H1 (cell line): ENCODE measurements at regions not wholly inside any gene's neighbourhood (a gene's known extent, or its start where the extent isn't known, plus 50 kb on each side); places are given as distances from the start of the nearest gene placed in this dataset.

Source experiments
- CTCF ChIA-PET: fragments of 300-600 bp; sonication (Branson Sonifier 250); formaldehyde crosslinking; loops from one replicate; lab custom pipeline; 2021; ENCODE audit not compliant: partially characterized antibody; lab: Charles Lee
- POLR2A ChIA-PET: fragments of 300-600 bp; sonication (Branson Sonifier 250); formaldehyde crosslinking; loops from one replicate; lab custom pipeline; 2021; ENCODE audit warnings: inconsistent platforms; ENCODE audit not compliant: partially characterized antibody; lab: Charles Lee
- DNase-seq, 2 experiments: peaks; one replicate each; pipeline versions ENCODE4 v3.0.0 to v3.0.0-alpha.2; 2010 to 2022; ENCODE audit warnings: low spot score in 2 of 2, low read depth in 1 of 2, mixed read lengths in 1 of 2
- FAIRE-seq: peaks from 2 replicates; lab custom pipeline; 2011; peaks lifted over from hg19 to GRCh38; lab: Jason Lieb, UNC
- H2AFZ ChIP-seq: 2 replicates; pipeline ENCODE4 v1.8.1; 2012; ENCODE audit warnings: low read length, inconsistent platforms
- H2AK5ac ChIP-seq: 2 replicates; pipeline ENCODE4 v1.6.1; 2013; ENCODE audit warnings: low read depth, low read length
- H2BK120ac ChIP-seq: replicated peaks from 2 replicates; pipeline ENCODE3; 2013; ENCODE audit warnings: low read depth, low read length, inconsistent platforms
- H2BK12ac ChIP-seq: 2 replicates; pipeline ENCODE4 v1.6.1; 2013; ENCODE audit warnings: low read depth, low read length
- H2BK15ac ChIP-seq: 2 replicates; pipeline ENCODE4 v1.6.1; 2013; ENCODE audit warnings: low read length
- H2BK20ac ChIP-seq: 2 replicates; pipeline ENCODE4 v1.6.1; 2013; ENCODE audit warnings: low read length
- H2BK5ac ChIP-seq: 2 replicates; pipeline ENCODE4 v1.6.1; 2013; ENCODE audit warnings: low read depth, low read length
- H3K14ac ChIP-seq: 2 replicates; pipeline ENCODE4 v1.6.1; 2013; ENCODE audit warnings: inconsistent platforms; ENCODE audit not compliant: insufficient read length
- H3K18ac ChIP-seq: 2 replicates; pipeline ENCODE4 v1.6.1; 2013; ENCODE audit warnings: low read length; ENCODE audit errors: extremely low read depth
- H3K23ac ChIP-seq: 2 replicates; pipeline ENCODE4 v1.6.1; 2013; ENCODE audit warnings: inconsistent platforms; ENCODE audit not compliant: insufficient read length
- H3K23me2 ChIP-seq: 2 replicates; pipeline ENCODE4 v1.6.1; 2013; ENCODE audit warnings: low read depth, low read length
- H3K27ac ChIP-seq: 2 replicates; pipeline ENCODE4 v1.6.1; 2011; ENCODE audit warnings: low read depth, low read length, inconsistent platforms
- H3K27me3 ChIP-seq, 4 experiments: replicated peaks in 1 of 4; 1 replicate in 1 of 4; 2 replicates in 3 of 4; pipeline versions ENCODE4 v1.6.1 to v1.8.1; 2011 to 2013; ENCODE audit warnings: low read length in 3 of 4, mild to moderate bottlenecking in 3 of 4, inconsistent platforms in 2 of 4, mixed read lengths in 2 of 4, moderate library complexity in 1 of 4; ENCODE audit not compliant: control insufficient read depth in 3 of 4, insufficient read depth in 3 of 4; ENCODE audit errors: extremely low read depth in 1 of 4
- H3K36me3 ChIP-seq, 4 experiments: 2 replicates each; pipeline versions ENCODE4 v1.6.1 to v1.8.1; 2011 to 2013; ENCODE audit warnings: mild to moderate bottlenecking in 4 of 4, low read length in 3 of 4, moderate library complexity in 2 of 4, control low read depth in 1 of 4, inconsistent platforms in 1 of 4; ENCODE audit not compliant: insufficient read depth in 4 of 4, control insufficient read depth in 2 of 4
- H3K4ac ChIP-seq: replicated peaks from 2 replicates; pipeline ENCODE3; 2013; ENCODE audit warnings: low read length, low read depth, mixed read lengths, inconsistent platforms; ENCODE audit not compliant: insufficient read length
- H3K4me1 ChIP-seq, 4 experiments: replicated peaks in 1 of 4; 1 replicate in 1 of 4; 2 replicates in 3 of 4; pipeline versions ENCODE4 v1.6.1 to v1.8.1; 2011 to 2013; ENCODE audit warnings: low read length in 3 of 4, inconsistent platforms in 2 of 4, mixed read lengths in 1 of 4; ENCODE audit not compliant: insufficient read depth in 4 of 4, control insufficient read depth in 3 of 4
- H3K4me2 ChIP-seq, 2 experiments: 2 replicates each; pipeline versions ENCODE4 v1.6.1 to v1.8.1; 2011 to 2013; ENCODE audit warnings: low read depth in 2 of 2, low read length in 2 of 2, control low read depth in 1 of 2, inconsistent platforms in 1 of 2, mild to moderate bottlenecking in 1 of 2; ENCODE audit not compliant: insufficient read depth in 1 of 2
- H3K4me3 ChIP-seq, 4 experiments: fragments of 200-600, 300-600 bp in 1 of 4; sonication (generic), shearing (Covaris generic), sonication (Bioruptor Twin) in 1 of 4; 2 replicates each; pipeline versions ENCODE4 v1.5.1 to v1.8.1; 2011 to 2016; ENCODE audit warnings: low read length in 4 of 4, low read depth in 3 of 4, control low read depth in 2 of 4, inconsistent platforms in 2 of 4, mild to moderate bottlenecking in 2 of 4, mixed read lengths in 1 of 4, moderate library complexity in 1 of 4; ENCODE audit not compliant: insufficient read depth in 2 of 4; ENCODE audit errors: extremely low read depth in 1 of 4
- H3K56ac ChIP-seq: replicated peaks from 2 replicates; pipeline ENCODE3; 2013; ENCODE audit warnings: low read depth, mild to moderate bottlenecking, mixed read lengths, low read length, inconsistent platforms; ENCODE audit not compliant: insufficient read length
- H3K79me1 ChIP-seq: 2 replicates; pipeline ENCODE4 v1.6.1; 2013; ENCODE audit warnings: low read depth, low read length, control low read depth
- H3K79me2 ChIP-seq, 2 experiments: 2 replicates each; pipeline versions ENCODE4 v1.6.1 to v1.8.1; 2012 to 2013; ENCODE audit warnings: low read length in 2 of 2, mild to moderate bottlenecking in 2 of 2, inconsistent platforms in 1 of 2; ENCODE audit not compliant: insufficient read depth in 2 of 2, control insufficient read depth in 1 of 2
- H3K9ac ChIP-seq, 4 experiments: replicated peaks in 1 of 4; 1 replicate in 1 of 4; 2 replicates in 3 of 4; pipeline versions ENCODE4 v1.6.1 to v1.8.1; 2011 to 2013; ENCODE audit warnings: low read depth in 3 of 4, low read length in 3 of 4, control low read depth in 2 of 4, mild to moderate bottlenecking in 2 of 4, moderate library complexity in 2 of 4, inconsistent platforms in 1 of 4; ENCODE audit errors: extremely low read depth in 1 of 4
- H3K9me3 ChIP-seq, 2 experiments: 2 replicates each; pipeline versions ENCODE4 v1.6.1 to v1.8.1; 2012 to 2013; ENCODE audit warnings: mild to moderate bottlenecking in 2 of 2, moderate library complexity in 2 of 2, control low read depth in 1 of 2, inconsistent platforms in 1 of 2, low read depth in 1 of 2, low read length in 1 of 2, mixed read lengths in 1 of 2; ENCODE audit not compliant: insufficient read depth in 2 of 2
- H4K20me1 ChIP-seq, 2 experiments: replicated peaks in 1 of 2; 2 replicates each; pipeline versions ENCODE3 to v1.8.1; 2011 to 2013; ENCODE audit warnings: inconsistent platforms in 2 of 2, low read length in 2 of 2, mild to moderate bottlenecking in 1 of 2; ENCODE audit not compliant: insufficient read depth in 2 of 2, control insufficient read depth in 1 of 2
- H4K5ac ChIP-seq: 2 replicates; pipeline ENCODE4 v1.6.1; 2013; ENCODE audit warnings: low read length, low read depth, mixed read lengths, inconsistent platforms; ENCODE audit not compliant: insufficient read length
- H4K8ac ChIP-seq: 2 replicates; pipeline ENCODE4 v1.8.0; 2013; ENCODE audit warnings: mild to moderate bottlenecking, moderate library complexity, low read length, inconsistent platforms; ENCODE audit not compliant: insufficient read depth; ENCODE audit errors: extremely low read depth
- H4K91ac ChIP-seq: replicated peaks from 2 replicates; pipeline ENCODE3; 2013; ENCODE audit warnings: low read length, mixed read lengths, inconsistent platforms; ENCODE audit not compliant: insufficient read length
- ATF2 ChIP-seq: IDR thresholded peaks from 2 replicates; pipeline ENCODE4 v1.6.1; 2012; ENCODE audit warnings: low read length, inconsistent platforms
- BRCA1 ChIP-seq: IDR thresholded peaks from 2 replicates; pipeline ENCODE4 v1.6.1; 2012; ENCODE audit warnings: low read depth, low read length, improper control_type of control experiment
- CBX5 ChIP-seq: fragments of 300-800, 300-1000 bp; sonication (generic); IDR thresholded peaks from 2 replicates; pipeline ENCODE4 v1.7.1; 2016; ENCODE audit warnings: antibody characterized with exemption, low read length, low read depth
- CEBPB ChIP-seq: IDR thresholded peaks from 2 replicates; pipeline ENCODE4 v1.6.1; 2012; ENCODE audit warnings: low read depth, low read length
- CTBP2 ChIP-seq: IDR thresholded peaks from 2 replicates; pipeline ENCODE4 v1.7.0; 2011; ENCODE audit warnings: borderline replicate concordance, mild to moderate bottlenecking, moderate library complexity, mixed read lengths, low read length; ENCODE audit not compliant: insufficient read depth, insufficient read length
- KDM5A ChIP-seq: fragments of 200-600 bp; IDR thresholded peaks from 2 replicates; pipeline ENCODE4 v1.7.1; 2012; ENCODE audit warnings: mild to moderate bottlenecking, low read length, inconsistent platforms, mixed read lengths
- RBBP5 ChIP-seq: IDR thresholded peaks from 2 replicates; pipeline ENCODE4 v1.7.1; 2012; ENCODE audit warnings: low read depth, mild to moderate bottlenecking, inconsistent platforms, low read length, moderate library complexity, borderline replicate concordance
- SAP30 ChIP-seq: fragments of 300-600 bp; sonication (generic); IDR thresholded peaks from 2 replicates; pipeline ENCODE4 v1.7.1; 2012; ENCODE audit warnings: low read length, moderate library complexity, mild to moderate bottlenecking, inconsistent platforms; ENCODE audit not compliant: insufficient read depth, insufficient replicate concordance
- SIN3A ChIP-seq, 2 experiments: IDR thresholded peaks in 1 of 2; conservative IDR thresholded peaks in 1 of 2; 2 replicates each; pipeline ENCODE4 v1.6.1; 2011 to 2012; ENCODE audit warnings: low read length in 2 of 2, improper control_type of control experiment in 1 of 2, low read depth in 1 of 2, mild to moderate bottlenecking in 1 of 2
- SP1 ChIP-seq: IDR thresholded peaks from 2 replicates; pipeline ENCODE4 v1.6.1; 2011; ENCODE audit warnings: low read depth, low read length
- whole genome bisulfite sequencing, 2 experiments: shearing (Covaris generic) in 1 of 2; methylation state at CpG; one replicate each; pipeline versions ENCODE4 v1.1.6 to v1.1.7; 2013 to 2015; ENCODE audit warnings: low lambda C conversion rate in 2 of 2, mixed read lengths in 2 of 2, inconsistent platforms in 1 of 2, low coverage in 1 of 2, missing lambda C conversion rate in 1 of 2; ENCODE audit not compliant: insufficient replicate concordance in 2 of 2, insufficient coverage in 1 of 2, insufficient read length in 1 of 2; ENCODE audit errors: extremely low coverage in 1 of 2, missing lambda C conversion rate in 1 of 2; 5-methylcytosine and 5-hydroxymethylcytosine counted together

- ChIA-PET CTCF (interaction anchor here (0.6 to 4.5 kb wide), 6 partner anchors 8 to 1285 kb away, joined by 3 to 13 read pairs (median 3); no protein-coding TSS in a partner anchor), POLR2A (no interaction called here)
- Histone ChIP-seq H3K4me2 (no peak overlapping the region), H3K36me3 (no peaks in the 10 kb centered on the region), H3K79me2 (no peaks in the 10 kb centered on the region), H4K8ac (no peak overlapping the region), H3K23me2 (no peaks in the 10 kb centered on the region), H2BK5ac (no peak overlapping the region), H2BK12ac (no peak overlapping the region), H3K14ac (no peak overlapping the region), H2AFZ (no peak overlapping the region), H3K18ac (no peak overlapping the region), H3K27me3 (no peaks in the 10 kb centered on the region), H2BK15ac (no peak overlapping the region), H3K23ac (no peak overlapping the region), H2AK5ac (no peak overlapping the region), H3K4ac (no peak overlapping the region), H2BK20ac (no peak overlapping the region), H2BK120ac (no peak overlapping the region), H3K27ac (no peak overlapping the region), H3K4me1 (peaks cover 0 to 4% (median 3%) of the 10 kb centered on the region in 4 experiments; a peak in 4 of 7 replicates), H3K9me3 (no peaks in the 10 kb centered on the region), H3K56ac (no peak overlapping the region), H4K91ac (no peak overlapping the region), H4K20me1 (no peaks in the 10 kb centered on the region), H4K5ac (no peak overlapping the region), H3K9ac (no peak overlapping the region), H3K79me1 (no peaks in the 10 kb centered on the region), H3K4me3 (no peak overlapping the region)
- 96% methylated on average over 4 of the region's 4 CpGs; no CpG with 5 or more reads in 1 of the 2 experiments for WGBS, 2 experiments
- no peak for DNase-seq
- FAIRE-seq, result no peak
- TF ChIP-seq ATF2 (no peak), BRCA1 (no peak), CEBPB (no peak), CTBP2 (no peak), SIN3A (conservative IDR thresholded peaks at IDR 0.05 in 1 of 2, IDR thresholded peaks at IDR 0.05 in 1 of 2; ENCODE audit: low read depth in 1 of 2, low read length in 2 of 2) (no peak), SP1 (no peak), CBX5 (no peak), KDM5A (no peak), RBBP5 (no peak), SAP30 (no peak)
These were observed 722.4 kb upstream of the TENM3 start for GRCh38 chr4:181520790-181521189.
